ENCODE measurements at regions not wholly inside any gene's neighbourhood (a gene's known extent, or its start where the extent isn't known, plus 50 kb on each side); places are given as distances from the start of the nearest gene placed in this dataset.

- DNase-seq (ENCODE audit: low read depth in 2 of 2): no peak
- H3K36me3 ChIP-seq (ENCODE audit: control insufficient read depth, insufficient read depth, low read length): no peaks in the 10 kb centered on the region
- no peak overlapping the region for H3K4me2 ChIP-seq (ENCODE audit: extremely low read depth, insufficient read depth, low read length)
- H3K27ac ChIP-seq (ENCODE audit: insufficient read depth, low read length): no peak overlapping the region
- H3K4me1 ChIP-seq (ENCODE audit: control insufficient read depth, extremely low read depth, insufficient read depth, low read length): no peaks in the 10 kb centered on the region
- no peaks in the 10 kb centered on the region for H3K27me3 ChIP-seq (ENCODE audit: control insufficient read depth, insufficient read depth, low read length)
- H3K4me3 ChIP-seq (replicated peaks in 1 of 4; ENCODE audit: control extremely low read depth in 1 of 4, insufficient read depth in 1 of 4, low read depth in 3 of 4, low read length in 4 of 4): no peak overlapping the region
- H3K9me3 ChIP-seq (ENCODE audit: control insufficient read depth, insufficient read depth, low read depth, low read length): no peaks in the 10 kb centered on the region
- H4K20me1 ChIP-seq (ENCODE audit: control insufficient read depth, extremely low read depth, insufficient read depth, low read length): no peaks in the 10 kb centered on the region
- no peak overlapping the region for H3K9ac ChIP-seq (ENCODE audit: insufficient read depth, low read length)
- no peaks in the 10 kb centered on the region for H3K79me2 ChIP-seq (ENCODE audit: control insufficient read depth, insufficient read depth, low read length)
- no peak for TF ChIP-seq EZH2 (IDR thresholded peaks at IDR 0.05; ENCODE audit: low read length, missing control alignments)
- no peak for TF ChIP-seq CTCF (conservative IDR thresholded peaks at IDR 0.05 in 1 of 2, IDR thresholded peaks at IDR 0.05 in 1 of 2; ENCODE audit: low read depth in 1 of 2, low read length in 2 of 2)
- no peak overlapping the region for H2AFZ ChIP-seq (ENCODE audit: low read length)
Observed at GRCh38 chr5:29099585-29099984, 2061.2 kb upstream of the CDH9 start.

GRCh38 chr5:29089591-29090130 is 2051.3 kb upstream of the CDH9 start:
- no peak for DNase-seq (ENCODE audit: low read depth in 2 of 2)

GRCh38 chr5:29085142-29085541 is 2046.8 kb upstream of the CDH9 start:
- no peak for TF ChIP-seq EZH2 (IDR thresholded peaks at IDR 0.05; ENCODE audit: low read length, missing control alignments)
- TF ChIP-seq CTCF (conservative IDR thresholded peaks at IDR 0.05 in 1 of 2, IDR thresholded peaks at IDR 0.05 in 1 of 2; ENCODE audit: low read depth in 1 of 2, low read length in 2 of 2): no peak
- Histone ChIP-seq H2AFZ (ENCODE audit: low read length) (no peak overlapping the region), H4K20me1 (ENCODE audit: control insufficient read depth, extremely low read depth, insufficient read depth, low read length) (no peaks in the 10 kb centered on the region), H3K9me3 (ENCODE audit: control insufficient read depth, insufficient read depth, low read depth, low read length) (no peaks in the 10 kb centered on the region), H3K36me3 (ENCODE audit: control insufficient read depth, insufficient read depth, low read length) (no peaks in the 10 kb centered on the region), H3K4me3 (replicated peaks in 1 of 4; ENCODE audit: control extremely low read depth in 1 of 4, insufficient read depth in 1 of 4, low read depth in 3 of 4, low read length in 4 of 4) (no peak overlapping the region), H3K4me1 (ENCODE audit: control insufficient read depth, extremely low read depth, insufficient read depth, low read length) (no peaks in the 10 kb centered on the region), H3K27ac (ENCODE audit: insufficient read depth, low read length) (no peak overlapping the region), H3K4me2 (ENCODE audit: extremely low read depth, insufficient read depth, low read length) (no peak overlapping the region), H3K27me3 (ENCODE audit: control insufficient read depth, insufficient read depth, low read length) (no peaks in the 10 kb centered on the region), H3K79me2 (ENCODE audit: control insufficient read depth, insufficient read depth, low read length) (no peaks in the 10 kb centered on the region), H3K9ac (ENCODE audit: insufficient read depth, low read length) (no peak overlapping the region)
- no peak for DNase-seq (ENCODE audit: low read depth in 2 of 2)

More at GRCh38 chr5:29089591-29090130, 2051.3 kb upstream of the CDH9 start:
- no peaks in the 10 kb centered on the region for H3K4me1 ChIP-seq (ENCODE audit: control insufficient read depth, extremely low read depth, insufficient read depth, low read length)
- no peak overlapping the region for H2AFZ ChIP-seq (ENCODE audit: low read length)
- H3K27me3 ChIP-seq (ENCODE audit: control insufficient read depth, insufficient read depth, low read length): no peaks in the 10 kb centered on the region
- no peak overlapping the region for H3K4me2 ChIP-seq (ENCODE audit: extremely low read depth, insufficient read depth, low read length)
- no peak overlapping the region for H3K9ac ChIP-seq (ENCODE audit: insufficient read depth, low read length)
- H3K79me2 ChIP-seq (ENCODE audit: control insufficient read depth, insufficient read depth, low read length): no peaks in the 10 kb centered on the region
- TF ChIP-seq CTCF (conservative IDR thresholded peaks at IDR 0.05 in 1 of 2, IDR thresholded peaks at IDR 0.05 in 1 of 2; ENCODE audit: low read depth in 1 of 2, low read length in 2 of 2): no peak
- TF ChIP-seq EZH2 (IDR thresholded peaks at IDR 0.05; ENCODE audit: low read length, missing control alignments): no peak
- no peak overlapping the region for H3K27ac ChIP-seq (ENCODE audit: insufficient read depth, low read length)
- H4K20me1 ChIP-seq (ENCODE audit: control insufficient read depth, extremely low read depth, insufficient read depth, low read length): no peaks in the 10 kb centered on the region
- no peaks in the 10 kb centered on the region for H3K36me3 ChIP-seq (ENCODE audit: control insufficient read depth, insufficient read depth, low read length)
- H3K9me3 ChIP-seq (ENCODE audit: control insufficient read depth, insufficient read depth, low read depth, low read length): no peaks in the 10 kb centered on the region
- H3K4me3 ChIP-seq (replicated peaks in 1 of 4; ENCODE audit: control extremely low read depth in 1 of 4, insufficient read depth in 1 of 4, low read depth in 3 of 4, low read length in 4 of 4): no peak overlapping the region

Measured in fibroblast of lung (primary cell).